HG03442 (cell line): ENCODE measurements at regions not wholly inside any gene's neighbourhood (a gene's known extent, or its start where the extent isn't known, plus 50 kb on each side); places are given as distances from the start of the nearest gene placed in this dataset.

Experiments used
- ATAC-seq: cut with Tn5 transposase; IDR thresholded peaks from one replicate; pipeline ENCODE4 v1.9.1; 2021; ENCODE audit warnings: mild to moderate bottlenecking, moderate library complexity; ENCODE audit not compliant: unreplicated experiment

DNA sequence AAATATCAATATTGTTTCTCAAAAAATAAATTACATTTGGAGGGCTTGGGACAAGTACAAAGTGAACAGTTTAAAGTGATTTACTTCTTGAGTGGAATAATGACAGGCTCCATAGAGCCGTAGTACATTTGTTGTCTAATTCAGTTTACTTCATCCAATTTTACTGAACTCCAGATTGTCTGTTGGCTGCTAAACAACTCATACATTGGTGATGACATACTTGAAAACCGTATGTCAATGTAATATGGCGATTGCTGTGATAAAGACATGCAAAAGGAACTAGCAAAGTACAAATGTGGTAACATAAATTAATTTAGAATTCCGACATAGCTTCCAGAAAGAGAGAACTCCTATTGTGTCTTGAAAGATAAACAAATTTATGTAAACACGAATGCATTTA is 1197.5 kb upstream of the CDH18 start:
- no peak for ATAC-seq

DNA sequence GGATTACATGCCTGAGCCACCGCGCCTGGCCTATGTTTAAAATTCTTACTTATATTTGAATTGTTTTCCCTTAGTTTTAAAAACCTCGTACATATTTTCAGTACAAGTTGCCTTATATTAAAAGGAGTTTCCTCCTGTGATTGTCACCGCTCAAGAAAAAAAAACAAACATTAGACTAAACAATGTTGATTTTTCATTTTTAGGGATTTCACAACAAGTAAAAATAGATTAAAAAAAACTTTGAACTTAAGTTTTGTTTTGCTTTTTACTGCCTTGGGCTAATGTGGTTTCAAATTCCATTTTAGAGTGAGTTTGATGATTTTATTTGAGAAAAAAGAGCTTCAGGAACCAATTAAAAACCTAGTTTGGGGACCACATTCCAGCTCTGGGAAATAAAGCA is 1196.6 kb upstream of the CDH18 start:
- ATAC-seq, result no peak

DNA sequence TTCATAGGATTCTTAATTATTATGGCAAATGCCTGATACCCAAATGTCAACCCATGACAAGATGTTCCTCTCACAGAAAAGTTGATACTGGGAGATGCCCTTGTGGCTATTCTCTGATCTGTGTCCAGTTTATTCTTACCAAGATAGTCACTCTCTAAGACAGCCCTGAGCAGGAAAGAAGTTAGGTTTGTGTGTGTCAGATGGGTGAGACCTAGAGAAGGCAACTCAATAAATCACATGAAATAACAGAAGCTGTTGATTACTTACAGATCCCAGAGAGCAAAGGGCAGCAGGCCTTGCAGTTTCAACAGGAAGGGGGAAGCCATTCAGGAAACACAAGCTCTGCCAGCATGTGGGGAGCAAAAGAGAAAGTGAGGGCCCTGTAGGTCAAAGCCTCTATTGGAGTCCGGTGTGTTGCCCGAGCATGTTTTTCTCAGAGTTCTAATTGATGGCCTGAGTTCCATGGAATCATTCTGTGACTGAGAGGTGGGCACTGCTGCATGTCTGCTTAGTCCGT is 1193.7 kb upstream of the CDH18 start:
- no peak for ATAC-seq

DNA sequence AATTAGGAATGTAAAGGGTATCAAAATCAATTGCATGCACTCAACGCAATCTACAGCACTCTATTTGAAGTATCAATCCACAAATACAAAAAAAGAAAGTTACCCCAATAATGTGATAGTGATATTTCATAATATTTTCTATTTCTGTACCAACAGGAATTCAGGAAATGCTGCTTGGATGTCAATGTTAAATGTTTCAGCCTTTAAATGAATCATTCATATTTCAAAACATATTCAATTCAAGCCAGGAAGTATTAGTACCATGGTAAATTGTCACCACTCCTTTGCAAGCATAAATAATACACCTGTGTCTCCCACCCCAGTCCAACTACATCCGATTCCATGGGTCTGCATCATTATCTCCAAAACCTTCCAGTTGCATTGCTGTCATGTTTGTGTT is 1185.5 kb upstream of the CDH18 start:
- no peak for ATAC-seq

DNA sequence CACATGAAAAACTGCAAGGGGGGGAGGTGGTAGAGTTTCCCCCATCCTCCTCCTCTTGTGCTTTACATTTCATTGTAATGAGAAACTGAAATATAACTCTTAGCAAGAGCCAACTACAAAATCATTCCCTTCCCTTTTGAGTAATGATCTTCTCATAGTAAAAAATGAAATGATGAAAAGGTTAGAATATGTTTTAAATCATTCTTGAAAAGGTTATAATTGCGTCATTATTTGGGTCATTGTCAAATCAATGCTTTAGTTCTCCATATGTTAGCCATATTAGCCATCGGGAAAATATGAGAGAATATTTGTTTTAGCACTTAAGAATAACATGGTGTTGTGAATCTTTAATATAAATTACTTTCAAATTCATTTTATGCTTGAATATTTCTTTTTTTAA is 1185.0 kb upstream of the CDH18 start:
- ATAC-seq, result no peak

DNA sequence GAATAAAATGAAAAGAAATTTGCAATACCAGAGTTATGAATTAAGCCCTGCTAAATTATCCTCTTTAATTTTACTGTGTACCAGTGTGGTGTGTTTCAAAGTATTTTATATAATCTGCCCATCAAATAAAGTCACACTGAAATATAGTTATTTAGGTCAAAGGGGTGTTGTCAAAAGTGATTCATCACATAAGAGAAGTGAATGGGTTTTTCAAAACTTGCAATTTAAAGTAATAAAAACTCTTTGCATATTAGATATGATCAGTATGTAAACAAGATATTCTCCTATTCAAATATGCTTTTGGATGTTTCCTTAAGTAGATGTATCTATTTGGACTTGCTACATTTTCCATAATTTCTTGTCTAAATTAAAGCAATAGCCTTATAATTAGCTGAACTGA is 1183.0 kb upstream of the CDH18 start:
- ATAC-seq, result no peak

DNA sequence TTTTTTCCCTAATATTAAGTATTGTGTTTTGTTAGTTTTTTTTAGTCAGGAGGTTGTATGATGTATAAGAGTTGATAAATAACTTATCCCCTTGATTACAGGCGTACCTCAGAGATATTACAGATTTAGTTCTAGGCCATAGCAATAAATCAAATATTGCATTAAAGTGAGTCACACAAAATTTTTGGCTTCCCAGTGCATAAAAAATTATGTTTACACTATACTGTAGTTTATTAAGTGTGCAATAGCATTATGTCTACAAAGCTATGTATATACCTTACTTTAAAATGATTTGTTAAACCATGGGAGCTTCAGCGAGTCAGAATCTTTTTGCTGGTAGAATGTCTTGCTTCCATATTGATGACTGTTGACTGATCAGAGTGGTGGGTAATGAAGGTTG is 1180.6 kb upstream of the CDH18 start:
- ATAC-seq, result no peak

DNA sequence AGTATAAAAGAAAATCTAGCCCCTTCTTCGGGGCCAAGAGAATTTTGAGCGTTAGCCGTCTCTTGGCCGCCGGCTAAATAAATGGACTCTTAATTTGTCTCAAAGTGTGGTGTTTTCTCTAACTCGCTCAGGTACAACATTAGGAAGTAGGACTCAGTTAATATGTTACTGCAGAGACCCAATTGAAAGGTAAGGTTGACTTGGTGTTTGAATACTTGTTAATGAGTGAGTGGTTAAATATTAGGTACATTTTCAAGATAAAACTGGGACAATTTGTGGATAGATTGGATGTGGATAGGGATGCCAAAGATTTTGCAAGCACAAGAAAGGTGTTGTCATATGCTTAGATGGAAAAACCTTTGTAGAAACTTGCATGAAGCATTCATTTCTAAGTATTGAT is 1177.3 kb upstream of the CDH18 start:
- ATAC-seq, result no peak

DNA sequence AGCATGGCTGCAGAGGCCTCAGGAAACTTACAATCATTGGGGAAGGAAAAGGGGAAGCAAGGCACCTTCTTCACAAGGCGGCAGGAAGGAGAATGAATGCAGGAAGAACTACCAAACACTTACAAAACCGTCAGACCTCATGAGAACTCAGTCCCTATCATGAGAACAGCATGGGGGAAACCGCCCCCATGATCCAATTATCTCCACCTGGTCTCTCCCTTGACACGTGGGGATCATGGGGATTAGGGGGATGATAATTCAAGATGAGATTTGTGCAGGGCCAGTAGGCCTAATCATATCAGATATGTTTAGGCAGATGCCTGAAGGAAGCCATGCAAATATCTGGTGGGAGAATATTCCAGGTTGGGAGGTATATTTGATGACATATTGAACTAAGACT is 1176.4 kb upstream of the CDH18 start:
- ATAC-seq, result no peak

DNA sequence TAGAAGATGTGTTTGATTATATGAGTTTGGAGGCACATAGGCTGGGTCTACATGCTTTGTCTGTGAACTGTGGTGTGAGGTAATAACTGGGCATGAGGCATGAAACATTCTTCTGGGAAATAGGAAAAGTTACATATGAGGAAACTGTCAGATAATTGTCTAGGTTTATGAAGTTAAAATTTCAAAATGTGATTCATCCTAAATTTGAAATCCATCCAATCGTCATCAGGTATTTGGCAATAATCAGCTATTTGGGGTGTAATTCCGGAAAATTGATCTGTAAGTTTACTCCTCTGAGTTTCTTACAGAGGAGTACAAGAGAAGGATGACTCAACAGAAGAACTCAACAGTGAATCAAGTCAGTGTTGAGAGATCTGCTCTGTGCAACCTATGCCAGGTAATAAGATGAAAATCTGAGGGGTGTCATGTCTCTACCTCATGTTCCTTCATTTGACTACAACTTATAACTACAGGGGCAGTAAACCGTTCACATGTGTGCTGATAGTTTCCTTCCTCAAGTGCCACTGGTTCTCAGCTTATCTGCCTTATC is 1171.6 kb upstream of the CDH18 start:
- no peak for ATAC-seq

DNA sequence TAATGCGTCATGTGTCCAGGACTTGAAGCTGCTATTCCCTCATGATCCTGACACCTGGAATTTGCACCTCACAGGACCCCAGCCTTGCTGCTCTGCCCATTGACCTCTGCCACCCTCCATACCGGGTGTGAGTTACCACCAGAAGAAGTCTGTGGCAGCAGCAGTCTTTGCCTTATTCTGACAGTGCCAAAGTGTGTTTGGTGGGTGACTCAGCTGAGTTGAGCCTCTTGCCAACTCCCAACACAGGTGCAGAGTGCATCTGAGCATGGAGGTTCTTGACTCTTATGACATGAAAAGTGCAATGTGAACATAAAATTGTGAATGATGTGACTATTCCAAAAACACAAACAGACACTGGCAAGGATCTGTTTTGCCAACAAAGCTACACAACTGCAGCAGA is 1166.5 kb upstream of the CDH18 start:
- ATAC-seq, result no peak

DNA sequence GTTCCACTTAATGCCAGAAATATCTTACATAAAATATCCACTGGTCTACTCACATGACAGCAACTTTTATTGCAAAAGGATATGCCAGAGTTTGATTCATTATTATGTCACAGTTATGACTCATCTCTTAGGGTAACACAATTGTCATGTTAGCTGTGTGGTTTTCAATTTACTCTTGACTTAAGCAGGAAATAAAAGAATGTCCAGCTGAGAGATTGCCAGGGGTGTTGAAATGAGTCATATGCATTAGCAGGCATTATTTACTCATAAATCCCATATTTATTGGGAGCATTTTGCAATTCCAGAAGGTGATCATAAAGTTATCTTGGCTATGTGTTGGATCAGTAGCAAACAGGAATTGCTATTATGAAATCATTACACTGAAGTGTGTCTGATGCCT is 1164.6 kb upstream of the CDH18 start:
- ATAC-seq, result no peak

DNA sequence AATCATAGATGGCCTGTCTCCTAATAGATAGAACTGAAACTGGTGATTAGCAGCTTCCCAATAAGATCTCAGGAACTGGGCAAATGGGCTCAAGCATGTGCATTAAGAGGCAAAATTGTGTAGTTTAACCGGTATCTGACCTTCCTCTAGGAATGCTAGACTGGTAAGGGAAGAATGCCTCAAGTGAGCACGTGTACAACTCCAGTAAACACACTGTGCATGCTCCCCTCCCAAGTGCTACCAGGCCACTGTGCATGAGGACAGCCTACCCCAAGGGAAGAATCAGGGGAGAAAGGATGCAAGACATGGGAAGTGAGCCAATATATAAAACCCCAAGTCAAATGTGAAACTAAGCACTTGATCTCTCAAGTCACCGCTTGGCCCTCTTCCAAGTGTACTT is 1157.4 kb upstream of the CDH18 start:
- ATAC-seq, result no peak

DNA sequence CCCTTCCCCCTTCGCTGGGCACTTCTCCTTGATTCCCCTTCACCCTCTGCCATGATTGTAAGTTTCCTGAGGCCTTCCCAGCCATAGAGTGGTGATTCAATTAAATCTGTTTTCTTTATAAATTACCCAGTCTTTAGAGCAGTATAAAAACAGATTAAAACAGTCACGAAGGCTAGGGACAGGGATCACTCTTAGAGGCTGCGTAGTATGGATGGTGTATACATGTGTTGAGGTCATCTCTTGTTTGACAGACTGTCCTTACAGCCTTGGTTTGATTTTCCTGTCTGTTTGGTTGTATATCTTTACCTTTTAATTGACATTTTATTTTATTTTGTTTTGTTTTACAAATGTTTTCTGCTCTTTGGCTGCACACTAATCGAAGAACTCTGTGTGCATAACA is 1155.7 kb upstream of the CDH18 start:
- no peak for ATAC-seq

DNA sequence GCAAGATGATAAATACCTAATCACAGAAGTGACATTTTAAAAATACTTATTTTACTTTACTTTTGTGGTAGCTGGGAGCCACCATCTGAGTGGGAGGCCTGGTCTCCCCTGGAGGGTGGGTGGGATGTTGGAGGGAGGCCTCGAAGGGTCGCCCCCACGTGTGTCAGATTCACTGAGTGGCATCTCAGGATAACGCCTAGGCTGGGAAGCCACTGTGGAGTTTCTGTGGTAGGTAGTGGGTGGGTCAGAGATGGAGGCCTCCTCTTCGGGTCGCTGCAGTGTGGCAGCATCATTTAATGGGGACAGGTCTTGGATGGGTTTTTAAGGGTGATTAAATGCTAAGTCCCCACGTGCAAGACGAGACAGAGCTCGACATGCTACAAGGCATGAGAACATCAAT is 1154.8 kb upstream of the CDH18 start:
- ATAC-seq, result no peak

DNA sequence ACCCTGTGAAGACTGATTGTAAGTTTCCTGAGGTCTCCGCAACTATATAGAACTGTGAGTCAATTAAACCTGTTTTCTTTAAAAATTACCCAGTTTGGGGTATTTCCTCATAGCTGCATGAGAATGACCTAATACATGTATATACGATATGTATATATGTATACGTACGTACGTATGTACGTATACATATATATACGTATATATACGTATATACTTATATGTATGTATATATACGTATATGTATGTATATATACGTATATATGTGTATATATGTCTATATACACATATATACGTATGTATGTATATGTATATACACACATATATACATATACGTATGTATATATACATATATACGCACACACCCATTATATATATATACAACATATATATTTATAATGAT is 1153.0 kb upstream of the CDH18 start:
- ATAC-seq, result no peak

DNA sequence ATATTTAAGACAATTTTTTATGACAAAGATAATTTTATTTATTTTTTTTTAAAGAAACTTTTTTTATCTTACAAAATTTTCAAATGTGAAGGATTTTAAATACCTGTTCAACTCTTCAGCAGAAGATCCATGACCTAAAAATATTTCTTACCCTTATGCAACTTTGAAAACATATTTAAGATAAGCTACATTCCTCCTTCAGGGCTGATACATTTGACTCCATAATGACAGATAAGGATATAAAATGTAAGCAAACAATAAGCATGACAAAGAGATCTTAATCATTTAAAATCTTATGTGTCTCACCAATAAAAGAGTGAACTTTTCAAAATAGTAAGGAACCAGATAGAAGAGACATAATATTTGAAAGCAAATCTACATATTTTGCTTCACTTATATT is 1138.2 kb upstream of the CDH18 start:
- no peak for ATAC-seq

DNA sequence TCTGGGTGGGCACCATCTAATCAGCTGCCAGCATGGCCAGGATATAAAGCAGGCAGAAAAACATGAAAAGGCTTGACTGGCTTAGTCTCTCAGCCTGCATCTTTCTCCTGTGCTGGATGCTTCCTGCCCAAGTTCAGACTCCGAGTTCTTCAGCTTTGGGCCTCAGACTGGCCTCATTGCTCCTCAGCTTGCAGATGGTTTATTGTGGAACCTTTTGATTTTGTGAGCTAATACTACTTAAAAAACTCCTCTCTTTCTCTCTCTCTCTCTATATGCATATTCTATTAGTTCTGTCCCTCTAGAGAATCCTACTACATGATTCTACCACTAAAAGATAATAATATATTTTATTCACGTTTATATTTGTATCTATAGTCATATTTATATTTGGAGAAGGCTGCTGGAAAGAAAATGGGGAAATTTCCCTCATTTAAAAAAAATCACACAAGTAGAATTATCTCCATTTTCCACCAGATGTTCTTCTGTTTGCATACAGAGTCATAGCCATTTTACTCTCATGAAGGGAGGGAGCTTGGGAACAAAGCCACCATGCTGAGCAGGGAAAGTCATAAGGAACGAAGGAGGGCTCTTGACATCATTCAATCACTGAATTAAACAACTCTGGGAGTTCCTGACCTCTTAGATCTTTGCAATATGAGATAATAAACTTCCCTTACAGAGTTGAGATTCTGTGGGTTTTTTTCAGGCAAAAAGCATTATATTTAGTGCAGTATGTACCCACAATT is 1137.4 kb upstream of the CDH18 start:
- ATAC-seq, result no peak

DNA sequence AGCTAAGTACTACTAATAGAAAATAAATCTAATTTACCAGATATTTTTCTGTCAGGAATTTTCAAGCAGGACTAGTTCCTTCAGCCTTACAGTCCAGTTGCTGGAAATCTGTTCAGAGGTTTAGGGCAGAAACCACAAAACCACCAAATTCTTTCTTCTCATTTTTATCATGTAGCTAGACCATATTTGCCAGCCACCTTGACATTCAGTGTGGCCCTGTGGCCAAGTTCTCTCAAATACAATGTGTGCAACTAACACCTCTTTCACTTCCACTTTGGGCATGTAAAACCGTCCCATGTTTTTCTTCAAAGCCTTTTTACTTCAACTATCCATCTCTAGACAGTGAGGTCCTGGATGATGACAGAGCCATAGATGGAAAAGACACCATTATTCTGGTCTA is 1133.2 kb upstream of the CDH18 start:
- no peak for ATAC-seq

DNA sequence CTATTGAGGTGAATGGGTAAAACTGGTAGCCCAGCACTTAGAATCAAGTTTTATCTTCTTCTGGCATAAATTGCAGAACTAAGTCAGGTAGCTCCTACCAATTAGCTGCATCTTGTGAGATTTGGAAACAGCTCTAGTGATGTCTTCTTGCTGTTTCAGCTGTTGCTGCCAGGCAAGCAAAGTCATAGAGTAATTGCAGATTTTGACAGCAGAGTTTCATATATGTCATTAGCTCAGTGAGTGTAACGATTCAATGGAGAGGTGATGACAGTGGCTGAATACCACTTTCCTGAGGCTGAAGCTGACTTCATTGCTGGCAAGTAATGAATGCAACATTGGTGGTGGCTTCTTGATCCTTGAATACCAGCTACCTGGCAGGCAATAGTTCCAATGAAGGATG is 1109.7 kb upstream of the CDH18 start:
- ATAC-seq, result no peak

DNA sequence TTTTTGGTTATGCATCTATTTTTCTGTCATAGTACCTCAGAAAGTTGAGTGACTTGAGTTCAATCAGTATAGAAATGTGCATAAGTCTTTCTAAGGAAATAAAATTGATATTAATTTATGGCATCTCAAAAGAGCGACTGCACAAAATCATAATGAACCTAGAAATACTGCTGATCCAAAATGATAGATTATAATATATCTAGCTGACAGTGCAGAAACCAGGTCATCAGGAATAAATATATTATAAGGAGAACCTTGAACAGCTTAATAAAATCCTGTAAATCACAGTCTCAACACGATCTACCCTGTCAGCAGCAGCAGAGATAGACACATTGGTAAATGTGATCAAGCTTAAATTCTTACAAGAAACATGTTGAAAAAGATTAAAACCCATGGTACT is 1106.6 kb upstream of the CDH18 start:
- no peak for ATAC-seq

DNA sequence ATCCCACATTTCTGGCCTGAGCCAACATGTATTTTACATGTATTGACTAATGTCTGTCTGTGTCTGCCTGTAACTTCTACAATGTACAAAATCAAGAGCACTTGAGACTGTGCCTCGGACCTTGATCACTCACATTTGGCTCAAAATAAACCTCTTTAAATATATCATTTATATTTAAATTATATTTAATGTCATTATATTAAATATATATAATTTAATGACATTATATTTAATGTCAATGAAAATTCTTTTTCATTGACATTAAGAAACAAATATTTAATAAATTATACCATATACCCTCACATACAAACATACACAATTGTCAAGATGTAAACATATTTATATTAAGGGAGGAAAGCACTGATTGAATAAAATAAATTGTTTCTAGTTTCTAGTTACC is 1099.8 kb upstream of the CDH18 start:
- no peak for ATAC-seq

DNA sequence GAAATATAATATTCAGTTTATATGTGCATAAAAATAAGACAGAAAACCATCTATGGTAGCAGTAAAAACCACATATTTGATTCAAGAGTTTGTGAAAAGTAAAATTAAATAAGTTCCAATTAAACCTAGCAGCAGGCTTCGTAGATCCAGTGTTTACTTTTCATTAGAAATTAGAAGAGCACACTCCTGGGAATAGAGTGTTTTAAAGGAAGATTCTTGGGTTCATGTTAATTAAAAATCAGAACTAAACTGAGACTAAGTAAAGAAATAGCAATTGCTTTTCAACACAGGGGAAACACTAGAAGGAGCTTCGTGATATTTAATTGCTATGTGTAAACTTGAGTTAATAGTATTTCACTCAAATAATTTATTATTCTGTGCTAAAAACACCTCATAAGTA is 1097.8 kb upstream of the CDH18 start:
- no peak for ATAC-seq
